Middle frontal gyrus (tissue), 1 donor: ENCODE measurements at regions not wholly inside any gene's neighbourhood (a gene's known extent, or its start where the extent isn't known, plus 50 kb on each side); places are given as distances from the start of the nearest gene placed in this dataset.
A peak's percentile ranks its signal among the peaks of the same experiment; 100 is the strongest.

Experiments
- DNase-seq: peaks from one replicate; pipeline ENCODE4 v3.0.0-alpha.2; 2015; ENCODE audit warnings: low spot score; ENCODE audit errors: extremely low spot score

DNA sequence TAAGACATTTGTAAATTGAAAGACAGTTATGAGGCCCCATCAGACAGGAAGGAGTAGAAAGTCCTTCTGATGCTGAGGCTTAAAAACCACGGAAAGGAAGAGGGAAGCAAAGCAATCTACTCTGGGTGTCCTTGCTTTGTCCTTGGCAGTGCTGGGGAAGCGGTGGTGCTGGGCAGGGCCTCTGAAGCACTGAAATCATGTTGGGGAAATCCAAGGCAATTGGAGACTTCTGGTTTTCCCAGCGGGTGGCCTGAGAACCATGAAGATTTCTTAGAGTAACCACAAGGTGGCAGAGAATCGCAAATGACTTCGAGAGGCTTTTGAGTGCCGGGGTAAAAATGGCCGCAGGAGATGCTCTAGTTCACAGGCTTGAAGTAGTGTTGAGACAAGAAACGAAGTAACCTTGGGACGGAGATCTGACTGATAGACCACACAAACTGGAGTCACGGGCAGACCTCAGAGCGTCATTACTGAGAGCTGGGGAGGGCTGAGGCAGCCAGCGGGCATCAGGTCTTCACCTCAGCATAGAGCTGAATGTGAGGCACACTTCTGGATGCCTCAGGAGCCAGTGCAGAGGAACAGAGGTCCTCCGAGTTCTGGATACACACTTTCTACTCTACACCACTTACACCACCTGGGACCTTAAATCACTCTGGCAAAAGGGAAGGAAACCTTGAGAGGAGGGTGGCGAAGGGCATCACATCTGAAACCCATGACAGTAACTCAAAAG, 130.7 kb upstream of the GPRIN3 start:
- no peak for DNase-seq

DNA sequence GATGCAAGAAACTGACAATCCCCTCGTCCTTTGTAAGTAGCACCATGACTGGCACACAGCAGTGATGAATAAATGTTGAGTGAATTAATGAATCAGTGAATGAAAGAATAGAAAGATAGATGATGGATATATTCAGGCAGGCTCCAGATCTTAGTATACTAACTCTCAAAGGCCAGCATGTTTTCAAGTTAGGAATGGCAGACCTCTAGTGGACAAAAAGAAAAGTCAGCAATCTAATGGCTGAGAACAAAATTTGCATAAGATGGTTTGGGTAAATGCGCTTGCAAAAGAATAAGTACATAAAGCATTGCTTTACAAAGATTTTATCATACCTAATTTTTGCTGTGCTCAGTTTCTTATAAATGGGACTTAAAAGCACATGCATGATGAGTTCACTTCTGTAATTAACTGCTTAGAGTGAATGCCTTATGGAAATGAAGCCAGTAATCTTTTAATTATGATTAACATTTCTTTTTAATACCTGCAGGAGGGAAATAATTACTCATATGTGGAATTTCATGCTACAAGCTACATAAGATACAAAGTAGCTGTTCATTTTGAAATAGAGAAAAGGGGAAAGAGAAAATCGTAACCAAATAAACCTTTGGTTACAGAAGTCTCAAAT, 126.9 kb upstream of the GPRIN3 start:
- DNase-seq = peak; percentile 49

DNA sequence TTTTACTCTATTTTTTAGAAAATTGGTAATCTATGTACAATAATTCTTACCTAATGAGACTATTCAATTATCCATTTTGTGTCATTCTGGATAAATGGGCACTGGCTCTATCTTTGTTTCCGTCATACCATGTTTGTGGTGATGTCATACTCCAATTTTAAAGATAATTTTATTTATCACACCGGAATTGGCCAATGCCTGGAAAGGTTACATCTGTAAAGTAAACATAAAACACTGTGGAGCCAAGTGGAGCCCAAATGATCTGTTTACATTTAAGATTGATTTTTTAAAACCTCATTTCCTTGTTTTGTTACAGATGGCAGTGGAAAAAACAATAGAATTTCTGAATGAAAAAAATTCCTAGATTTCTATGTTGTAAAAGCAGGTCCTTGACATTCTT, 120.2 kb upstream of the GPRIN3 start:
- no peak for DNase-seq

DNA sequence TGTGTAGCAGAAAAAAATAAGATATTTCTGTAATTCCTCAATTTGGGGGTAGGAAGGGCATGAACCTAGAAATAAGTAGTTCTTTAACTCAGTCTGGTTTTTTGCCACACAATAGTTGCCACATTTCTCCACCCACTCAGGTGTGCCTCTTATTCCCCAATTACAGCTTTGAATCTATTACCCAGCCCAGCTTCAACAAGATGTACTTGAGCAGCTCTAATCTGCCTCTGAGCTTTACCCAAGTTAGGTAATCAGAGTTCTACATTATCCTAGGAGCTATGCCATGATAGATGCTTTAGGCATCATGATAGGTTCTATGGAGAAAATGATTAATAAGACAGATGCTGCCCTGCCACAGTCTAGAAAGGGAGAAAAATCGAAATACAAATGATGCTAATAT, 117.4 kb upstream of the GPRIN3 start:
- DNase-seq = no peak

DNA sequence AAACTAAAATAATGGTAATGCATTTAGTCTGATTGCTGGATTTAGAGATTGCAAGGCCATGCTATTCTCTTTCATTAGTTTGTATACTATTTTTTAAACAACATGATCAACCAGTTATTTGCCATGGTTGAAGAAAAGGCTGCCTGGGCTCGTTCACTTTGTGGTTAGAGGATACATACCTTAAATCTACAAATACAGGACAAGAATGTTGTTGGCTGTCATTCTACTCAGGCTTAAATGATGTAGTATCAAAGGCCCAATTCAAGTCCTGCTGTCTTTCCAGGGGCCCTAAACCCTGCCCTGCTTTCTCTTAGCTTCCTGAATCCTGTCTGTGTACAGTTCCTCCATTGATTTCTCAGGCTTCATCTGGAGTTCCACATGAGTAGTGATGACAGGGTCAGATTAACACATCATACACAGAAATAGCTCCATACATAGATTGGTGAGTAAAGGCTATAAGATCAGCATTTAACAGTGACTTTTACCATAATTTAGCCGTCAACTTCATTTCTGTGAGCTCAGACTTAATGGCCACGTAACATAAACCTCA, 114.9 kb upstream of the GPRIN3 start:
- DNase-seq = no peak

DNA sequence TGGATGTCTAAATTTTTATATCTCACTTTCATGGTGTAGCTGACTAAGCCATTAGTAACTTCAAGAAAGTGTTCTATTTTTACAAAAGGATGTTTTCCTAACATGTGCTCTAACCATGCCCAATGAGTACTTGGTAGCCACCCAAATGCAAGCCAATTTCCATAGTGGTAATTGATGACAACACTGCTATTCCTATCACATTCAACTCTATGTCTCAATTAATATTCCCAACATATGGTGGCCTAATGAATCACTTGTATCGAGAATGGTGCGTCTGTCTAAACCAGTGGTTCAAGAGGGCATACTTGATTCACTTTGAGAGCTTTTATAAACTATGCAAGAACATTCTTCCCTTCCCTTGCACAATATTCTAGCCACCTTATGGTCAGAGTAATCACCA, 112.9 kb upstream of the GPRIN3 start:
- no peak for DNase-seq

DNA sequence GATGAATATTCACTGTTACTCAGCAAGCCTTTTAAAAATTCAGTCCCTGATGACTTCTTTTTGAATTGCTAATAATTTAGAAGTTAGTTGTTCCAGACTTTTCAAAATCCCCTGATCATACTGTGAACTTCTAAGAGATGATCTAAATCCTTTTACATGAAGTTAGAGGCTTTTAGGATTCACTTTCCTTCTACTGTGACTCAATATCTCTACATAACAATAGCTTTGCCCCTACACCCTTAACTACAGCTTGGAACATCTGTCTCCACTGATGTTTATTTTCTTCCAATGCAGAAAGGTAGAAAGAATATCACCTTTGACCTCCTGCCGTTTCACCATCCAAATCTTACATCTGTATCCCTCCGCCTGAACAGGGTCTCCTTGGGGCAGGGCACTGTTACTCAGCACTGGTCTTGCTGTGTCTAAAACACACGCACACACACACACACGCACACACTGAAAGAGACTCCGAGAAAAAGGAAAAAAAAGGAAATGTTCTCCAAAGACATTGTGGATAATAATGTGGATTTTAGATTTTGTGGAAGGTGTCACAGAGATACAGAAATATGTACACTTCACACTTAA, 111.6 kb upstream of the GPRIN3 start:
- DNase-seq = no peak

DNA sequence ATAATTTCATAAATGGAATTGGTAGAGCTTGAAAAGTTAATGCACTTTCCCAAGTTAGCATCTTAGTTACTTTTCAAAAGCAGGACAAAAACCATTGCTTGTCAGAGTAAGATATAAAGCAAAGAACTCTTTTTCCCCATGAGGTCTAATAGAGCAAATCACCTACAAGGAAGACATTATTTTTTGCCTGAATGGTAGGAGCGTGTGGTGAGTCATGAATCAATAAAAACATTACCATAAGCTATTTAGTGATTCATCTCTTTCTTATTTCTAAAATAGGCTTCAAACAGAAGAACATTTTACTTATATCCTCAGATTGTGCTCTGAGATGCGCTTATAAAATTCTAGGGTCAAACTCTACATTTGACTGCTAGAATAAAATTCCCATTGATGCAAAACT, 109.4 kb upstream of the GPRIN3 start:
- DNase-seq = no peak

DNA sequence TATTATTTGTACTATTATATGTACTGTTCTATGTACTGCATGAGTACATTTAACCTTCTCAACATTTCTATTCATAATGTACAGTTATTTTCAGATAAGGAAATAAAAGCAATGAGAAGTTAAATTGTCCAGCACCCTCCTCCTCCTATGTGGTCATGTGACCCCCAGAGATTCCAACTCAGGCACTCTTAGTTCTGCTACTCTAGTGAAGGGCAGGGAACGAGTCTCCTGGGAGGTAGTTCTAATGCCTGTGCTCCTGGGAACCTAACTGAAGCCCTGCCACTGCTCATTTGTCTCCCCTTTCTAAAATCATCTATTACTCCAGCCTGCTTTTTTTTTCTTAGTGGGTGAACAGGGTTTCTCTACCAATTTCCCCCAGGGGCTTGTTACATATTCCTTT, 105.9 kb upstream of the GPRIN3 start:
- no peak for DNase-seq

DNA sequence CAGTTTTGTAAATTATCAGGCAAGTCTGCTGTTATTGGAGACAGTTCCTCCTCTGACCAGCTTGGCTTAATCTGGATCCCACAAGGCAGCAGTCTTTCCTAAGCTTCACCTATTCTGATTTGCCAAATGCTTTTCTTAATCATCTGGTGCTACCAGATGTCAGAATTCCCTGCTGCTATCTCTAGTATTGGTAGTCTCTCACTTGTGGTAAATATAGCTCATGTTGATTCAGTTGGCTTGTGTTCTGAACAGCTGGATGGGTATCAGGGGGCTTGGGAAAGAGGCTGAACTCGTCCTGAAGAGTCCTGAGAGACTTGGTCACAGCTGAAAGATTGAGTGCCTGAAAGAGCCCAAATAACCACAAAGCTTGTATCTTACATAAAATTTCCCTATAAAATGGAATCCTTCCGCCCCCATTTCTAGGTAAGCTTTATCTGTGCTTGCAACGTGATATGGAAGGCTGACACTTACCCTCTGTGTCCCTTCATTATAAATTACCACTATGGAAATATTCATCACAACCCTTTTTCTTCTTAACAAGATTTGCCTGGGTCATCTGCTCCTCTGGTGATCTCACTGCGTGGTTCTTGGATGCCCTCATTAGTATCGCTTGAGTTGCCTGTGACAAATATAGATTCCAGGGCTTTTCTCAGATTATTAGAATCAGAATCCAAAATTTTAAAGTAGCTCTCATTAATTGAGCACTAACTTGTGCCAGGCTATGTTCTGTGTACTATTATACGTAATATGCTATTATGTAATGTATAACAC, 104.1 kb upstream of the GPRIN3 start:
- no peak for DNase-seq

DNA sequence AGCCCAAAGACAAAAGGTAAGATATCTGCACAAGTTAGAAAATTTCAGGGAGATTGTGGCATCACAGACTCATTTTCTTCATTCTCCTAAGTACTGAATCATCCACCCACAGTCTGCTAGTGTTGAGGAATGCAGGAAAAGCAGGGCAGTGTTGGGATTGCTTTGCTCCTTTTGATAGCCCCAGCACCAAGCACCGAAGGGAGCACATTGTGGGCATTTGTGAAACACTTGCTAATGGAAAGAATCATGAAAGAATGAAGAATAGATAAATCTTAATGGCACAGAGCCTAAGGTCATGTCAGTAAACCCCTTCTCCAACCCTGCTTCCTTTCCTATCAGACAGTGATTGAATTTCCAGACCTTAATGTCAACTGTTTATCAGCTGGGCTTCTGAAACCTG, 103.1 kb upstream of the GPRIN3 start:
- DNase-seq = peak; percentile 22

DNA sequence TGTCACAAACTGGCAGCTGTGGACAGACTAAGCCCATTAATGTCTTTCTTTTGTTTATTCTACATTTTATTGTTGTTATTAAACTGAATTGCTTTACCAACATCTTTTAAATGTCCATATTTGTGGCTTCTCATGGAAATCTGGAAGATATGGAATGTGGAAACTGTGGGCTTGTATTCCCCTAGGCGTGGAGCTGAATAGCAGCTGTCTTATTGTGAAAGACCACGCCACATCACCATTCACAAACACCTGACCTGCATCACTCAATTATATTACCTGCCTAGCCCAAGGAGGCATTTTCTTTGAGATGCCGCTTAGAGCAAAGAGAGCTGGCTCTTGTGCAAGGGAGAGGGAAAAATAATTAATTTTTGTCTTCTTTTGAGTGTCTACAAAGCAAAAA, 96.9 kb upstream of the GPRIN3 start:
- no peak for DNase-seq

DNA sequence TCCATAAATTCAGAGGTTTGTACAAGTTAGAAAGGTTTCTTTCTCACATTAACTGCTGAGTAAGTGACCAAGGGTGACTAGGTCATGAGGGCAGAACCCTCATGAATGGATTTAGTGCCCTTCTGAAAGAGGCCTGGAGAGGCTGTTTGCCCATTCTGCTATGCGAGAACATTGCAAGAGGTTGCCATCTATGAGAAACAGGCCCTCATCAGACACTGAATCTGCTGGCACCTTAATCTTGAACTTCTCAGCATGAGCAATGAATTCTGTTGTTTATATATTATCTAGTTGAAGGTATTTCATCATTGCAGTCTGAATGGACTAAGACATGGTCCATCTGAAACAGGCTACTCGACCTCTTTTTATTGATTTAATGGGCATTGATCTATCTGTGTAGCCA, 96.2 kb upstream of the GPRIN3 start:
- no peak for DNase-seq

DNA sequence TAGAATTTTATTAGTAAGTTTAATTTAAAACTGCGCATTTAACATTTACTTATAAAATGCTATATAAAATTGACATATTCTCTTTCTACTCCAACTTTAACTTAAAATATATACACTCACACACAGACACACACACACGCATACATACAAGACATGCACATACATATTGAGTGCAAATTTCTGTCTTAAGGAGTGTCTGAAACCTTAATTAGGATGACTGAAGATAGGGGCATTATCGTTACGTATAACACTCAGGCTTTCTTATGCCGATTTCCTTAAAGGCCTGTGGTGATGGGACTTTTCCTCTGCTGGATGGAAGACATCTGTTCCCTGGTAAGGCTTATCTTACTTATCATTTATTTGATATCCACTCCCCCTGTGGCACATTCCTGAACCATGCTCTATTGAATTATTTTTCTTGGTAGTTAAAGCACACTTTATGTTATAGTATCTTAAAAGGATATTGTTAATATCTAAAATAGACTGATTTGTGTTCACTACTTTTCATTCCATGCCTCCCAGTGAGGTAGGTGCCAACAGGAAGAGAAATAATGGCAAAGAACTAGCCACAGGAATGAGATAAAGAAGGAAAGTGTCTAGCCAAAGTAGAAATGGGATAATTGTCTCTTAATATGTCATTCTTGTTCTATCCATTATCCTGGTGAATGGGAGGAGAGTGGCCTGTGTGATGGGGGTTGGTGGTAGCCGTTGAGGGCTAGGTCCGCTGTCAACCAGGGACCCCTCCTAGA, 92.9 kb upstream of the GPRIN3 start:
- DNase-seq = no peak

DNA sequence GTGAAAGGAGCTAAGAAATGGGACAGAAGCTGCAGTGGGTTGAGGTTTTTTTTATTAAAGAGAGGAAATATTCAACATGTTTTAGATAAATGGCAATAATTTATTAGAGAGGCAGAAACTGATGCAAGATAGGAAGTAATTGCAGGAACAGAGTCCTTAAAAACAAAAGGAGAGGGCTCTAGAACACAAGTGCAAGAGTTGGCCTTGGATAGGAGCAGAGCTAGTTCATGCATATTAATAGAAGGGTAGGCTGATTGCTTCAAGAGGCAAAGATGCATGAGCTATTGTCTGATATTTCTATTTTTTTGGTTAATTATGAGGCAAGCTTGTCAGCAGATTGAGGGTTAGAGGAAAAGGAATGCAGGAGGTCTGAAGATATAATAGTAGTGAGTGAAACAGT, 91.0 kb upstream of the GPRIN3 start:
- no peak for DNase-seq

DNA sequence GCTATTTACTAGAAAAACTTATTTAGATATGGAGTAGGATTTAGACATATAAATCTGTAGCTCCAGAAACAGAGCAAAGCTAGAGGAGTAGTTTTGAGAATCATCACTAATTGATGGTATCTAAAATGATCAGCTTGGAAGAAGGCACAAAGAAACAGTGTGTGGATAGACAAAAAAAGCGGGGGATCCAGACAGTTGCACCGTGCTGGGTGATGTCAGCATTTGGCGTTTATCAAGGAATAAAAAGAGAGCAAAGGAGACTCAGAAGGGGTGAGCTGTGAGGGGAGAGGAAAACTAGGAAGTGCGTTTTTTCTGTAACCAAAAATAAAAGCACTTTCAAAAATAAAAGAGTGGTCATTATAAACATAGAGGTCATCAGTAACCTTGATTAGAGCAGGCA, 90.5 kb upstream of the GPRIN3 start:
- no peak for DNase-seq

DNA sequence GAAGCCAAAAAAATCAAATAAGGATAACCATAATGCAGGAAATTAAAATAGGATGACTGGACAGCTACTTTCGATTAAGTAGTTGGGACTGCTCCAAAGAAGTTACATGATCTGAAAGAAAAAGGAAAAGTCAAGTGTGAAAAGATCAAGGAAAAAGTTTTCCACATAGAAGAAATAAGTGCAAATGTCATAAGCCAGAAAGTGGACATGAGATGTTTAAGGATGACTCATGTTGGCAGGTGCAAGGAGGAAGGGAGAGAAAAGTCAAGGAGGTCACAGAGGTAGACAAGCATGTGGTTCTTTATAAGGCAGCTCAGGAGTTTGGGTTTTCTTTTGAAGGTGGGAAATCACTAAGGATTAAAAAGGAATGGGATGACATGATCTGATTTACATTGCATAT, 89.8 kb upstream of the GPRIN3 start:
- DNase-seq = no peak

DNA sequence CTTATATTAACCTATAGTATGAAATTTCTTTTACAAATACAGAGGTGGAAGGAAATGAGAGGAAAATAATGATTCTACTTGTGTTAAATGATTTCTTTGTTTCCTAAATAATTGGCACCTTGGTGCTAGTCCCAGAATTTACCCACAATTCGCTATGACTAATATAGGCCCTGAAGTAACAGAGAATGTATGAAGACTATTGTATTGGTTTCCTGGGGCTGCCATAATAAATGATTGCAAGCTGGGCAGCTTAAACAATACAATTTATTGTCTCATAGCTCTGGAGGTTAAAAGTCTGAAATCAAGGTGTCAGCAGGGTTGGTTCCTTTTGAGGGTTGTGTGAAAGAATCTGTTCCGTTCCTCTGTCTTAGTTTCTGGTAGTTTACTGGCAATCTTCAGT, 74.8 kb upstream of the GPRIN3 start:
- DNase-seq = no peak

DNA sequence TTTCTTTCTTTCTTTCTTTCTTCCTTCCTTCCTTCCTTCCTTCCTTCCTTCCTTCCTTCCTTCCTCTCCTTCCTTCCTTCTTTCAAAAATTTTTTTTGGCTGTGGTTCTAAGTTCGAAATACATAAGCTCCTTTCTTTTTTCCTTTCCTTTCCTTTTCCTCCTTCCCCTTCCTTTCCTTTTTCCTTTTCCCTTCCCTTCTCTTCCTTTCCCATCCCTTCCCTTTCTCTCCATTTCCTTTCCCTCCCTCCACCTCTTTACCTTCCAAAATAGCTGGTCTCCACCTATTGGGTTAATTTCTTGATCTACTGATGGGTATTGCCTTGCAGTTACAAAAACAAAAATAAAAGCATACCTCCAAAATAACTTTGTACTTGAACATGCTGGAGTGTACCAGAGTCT, 73.4 kb upstream of the GPRIN3 start:
- DNase-seq = no peak

DNA sequence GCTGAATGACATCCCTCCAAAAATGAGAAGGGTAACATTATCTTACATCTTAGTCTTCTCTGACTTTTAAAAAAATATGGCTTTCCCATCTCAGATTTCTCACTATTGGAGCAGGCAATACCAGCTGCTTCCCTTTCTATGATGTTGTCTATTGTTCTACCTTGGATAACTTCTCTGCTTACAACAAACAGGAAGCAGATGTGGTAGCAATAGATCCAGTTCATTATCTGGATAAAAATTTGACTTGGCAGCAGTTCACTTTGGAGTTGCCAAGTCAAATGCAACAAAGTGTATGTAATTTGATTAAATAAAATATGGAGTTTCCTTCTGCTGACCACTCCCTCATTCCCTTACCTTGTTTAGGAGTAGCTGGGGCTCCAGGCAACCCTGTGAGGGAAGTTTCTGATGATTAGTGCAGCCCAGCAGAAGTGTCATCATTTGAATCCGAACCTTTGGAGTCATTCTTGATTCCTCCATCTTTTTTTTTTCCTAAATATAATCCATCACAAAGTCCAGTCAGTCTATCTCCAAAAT, 72.0 kb upstream of the GPRIN3 start:
- DNase-seq = no peak

DNA sequence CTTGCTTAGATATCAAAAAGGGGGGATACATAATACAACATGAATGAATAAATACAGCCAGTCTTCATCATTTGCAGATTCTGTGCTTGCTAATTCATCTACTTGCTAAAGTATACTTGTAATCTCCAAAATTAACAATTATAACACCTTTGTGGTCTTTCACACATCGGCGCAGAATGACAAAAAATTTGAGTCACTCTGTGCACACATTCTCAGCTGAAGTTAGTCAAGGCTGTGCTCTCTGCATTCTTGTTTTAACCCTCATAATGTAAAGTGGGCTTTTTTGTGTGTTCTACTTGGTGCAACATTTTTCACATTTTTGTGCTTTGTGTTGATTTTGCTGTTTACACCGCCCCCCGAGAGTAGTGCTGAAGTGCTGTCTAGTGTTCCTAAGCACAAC, 65.8 kb upstream of the GPRIN3 start:
- no peak for DNase-seq
